ENCODE measurements at regions not wholly inside any gene's neighbourhood (a gene's known extent, or its start where the extent isn't known, plus 50 kb on each side); places are given as distances from the start of the nearest gene placed in this dataset.

DNA sequence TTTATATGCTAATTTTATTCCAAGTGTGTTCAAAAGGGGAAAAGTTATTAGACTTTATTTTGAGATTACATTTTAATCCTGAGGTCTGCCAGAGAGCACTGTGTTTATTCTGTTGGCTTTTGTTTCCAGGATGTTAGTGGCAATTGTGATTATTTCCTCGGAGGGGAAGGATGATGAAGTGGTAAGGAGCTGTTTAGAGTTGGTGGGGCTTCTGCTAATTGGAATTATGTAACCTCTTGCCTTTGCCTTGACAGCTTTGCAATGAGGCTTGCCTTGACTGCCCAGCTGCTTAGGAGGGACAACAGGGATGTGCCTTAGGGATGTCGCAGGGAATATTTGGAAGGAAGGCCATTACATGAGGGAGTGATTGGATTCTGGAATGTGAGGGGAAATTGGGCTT lies 89.7 kb upstream of the E2F8 start (continued):
- no peak for TF ChIP-seq RARB (CRISPR knock-in tag; IDR thresholded peaks at IDR 0.05)
- no peak for TF ChIP-seq GLIS3 (CRISPR knock-in tag; IDR thresholded peaks at IDR 0.05)
- no peak for TF ChIP-seq ZNF70 (CRISPR knock-in tag; IDR thresholded peaks at IDR 0.05)
- TF ChIP-seq, protein P1, sequence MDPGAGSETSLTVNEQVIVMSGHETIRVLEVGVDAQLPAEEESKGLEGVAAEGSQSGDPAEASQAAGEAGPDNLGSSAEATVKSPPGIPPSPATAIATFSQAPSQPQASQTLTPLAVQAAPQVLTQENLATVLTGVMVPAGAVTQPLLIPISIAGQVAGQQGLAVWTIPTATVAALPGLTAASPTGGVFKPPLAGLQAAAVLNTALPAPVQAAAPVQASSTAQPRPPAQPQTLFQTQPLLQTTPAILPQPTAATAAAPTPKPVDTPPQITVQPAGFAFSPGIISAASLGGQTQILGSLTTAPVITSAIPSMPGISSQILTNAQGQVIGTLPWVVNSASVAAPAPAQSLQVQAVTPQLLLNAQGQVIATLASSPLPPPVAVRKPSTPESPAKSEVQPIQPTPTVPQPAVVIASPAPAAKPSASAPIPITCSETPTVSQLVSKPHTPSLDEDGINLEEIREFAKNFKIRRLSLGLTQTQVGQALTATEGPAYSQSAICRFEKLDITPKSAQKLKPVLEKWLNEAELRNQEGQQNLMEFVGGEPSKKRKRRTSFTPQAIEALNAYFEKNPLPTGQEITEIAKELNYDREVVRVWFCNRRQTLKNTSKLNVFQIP (CRISPR knock-in tag; IDR thresholded peaks at IDR 0.05; ENCODE audit: borderline replicate concordance, low read depth): no peak
- TF ChIP-seq CSDC2 (CRISPR knock-in tag; IDR thresholded peaks at IDR 0.05): no peak
- no peak for TF ChIP-seq ZFP30 (CRISPR knock-in tag; IDR thresholded peaks at IDR 0.05)
- TF ChIP-seq TOX (CRISPR knock-in tag; IDR thresholded peaks at IDR 0.05; ENCODE audit: borderline replicate concordance): no peak

DNA sequence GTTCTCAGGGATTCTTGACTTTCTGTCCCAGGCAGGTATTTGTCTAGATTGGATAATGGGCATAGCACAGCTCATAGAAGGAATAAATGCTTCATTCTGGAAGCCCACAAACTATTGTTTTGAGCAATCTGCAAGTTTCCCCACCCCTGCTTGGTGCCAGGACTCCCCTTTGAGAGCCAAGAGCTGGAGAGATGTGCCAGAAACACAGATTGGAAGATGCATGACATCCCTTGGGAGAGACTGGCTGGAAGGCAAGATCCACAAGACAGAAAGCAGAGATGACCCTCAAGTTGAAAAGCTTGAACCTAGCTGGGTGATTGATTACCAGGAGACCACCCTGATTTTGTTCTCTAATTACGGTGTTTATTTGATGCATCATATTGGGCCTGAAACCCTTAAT lies 89.2 kb upstream of the E2F8 start:
- TF ChIP-seq ARNTL (CRISPR knock-in tag; IDR thresholded peaks at IDR 0.05; ENCODE audit: borderline replicate concordance, low read depth) (no peak), ZFP3 (CRISPR knock-in tag; IDR thresholded peaks at IDR 0.05) (no peak), ZC3H10 (CRISPR knock-in tag; IDR thresholded peaks at IDR 0.05) (no peak), ISL1 (CRISPR knock-in tag; IDR thresholded peaks at IDR 0.05) (no peak), RARB (CRISPR knock-in tag; IDR thresholded peaks at IDR 0.05) (no peak), CSDC2 (CRISPR knock-in tag; IDR thresholded peaks at IDR 0.05) (no peak), SNAI2 (CRISPR knock-in tag; IDR thresholded peaks at IDR 0.05) (no peak), BACH2 (CRISPR knock-in tag; IDR thresholded peaks at IDR 0.05; ENCODE audit: borderline replicate concordance) (no peak), PPARA (CRISPR knock-in tag; IDR thresholded peaks at IDR 0.05; ENCODE audit: borderline replicate concordance) (no peak), ZNF565 (CRISPR knock-in tag; conservative IDR thresholded peaks at IDR 0.05; ENCODE audit: low read depth) (no peak), OSR1 (CRISPR knock-in tag; IDR thresholded peaks at IDR 0.05) (no peak), ZNF8 (CRISPR knock-in tag; IDR thresholded peaks at IDR 0.05) (no peak)
- TF ChIP-seq, protein P2, sequence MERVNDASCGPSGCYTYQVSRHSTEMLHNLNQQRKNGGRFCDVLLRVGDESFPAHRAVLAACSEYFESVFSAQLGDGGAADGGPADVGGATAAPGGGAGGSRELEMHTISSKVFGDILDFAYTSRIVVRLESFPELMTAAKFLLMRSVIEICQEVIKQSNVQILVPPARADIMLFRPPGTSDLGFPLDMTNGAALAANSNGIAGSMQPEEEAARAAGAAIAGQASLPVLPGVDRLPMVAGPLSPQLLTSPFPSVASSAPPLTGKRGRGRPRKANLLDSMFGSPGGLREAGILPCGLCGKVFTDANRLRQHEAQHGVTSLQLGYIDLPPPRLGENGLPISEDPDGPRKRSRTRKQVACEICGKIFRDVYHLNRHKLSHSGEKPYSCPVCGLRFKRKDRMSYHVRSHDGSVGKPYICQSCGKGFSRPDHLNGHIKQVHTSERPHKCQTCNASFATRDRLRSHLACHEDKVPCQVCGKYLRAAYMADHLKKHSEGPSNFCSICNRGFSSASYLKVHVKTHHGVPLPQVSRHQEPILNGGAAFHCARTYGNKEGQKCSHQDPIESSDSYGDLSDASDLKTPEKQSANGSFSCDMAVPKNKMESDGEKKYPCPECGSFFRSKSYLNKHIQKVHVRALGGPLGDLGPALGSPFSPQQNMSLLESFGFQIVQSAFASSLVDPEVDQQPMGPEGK (CRISPR knock-in tag; IDR thresholded peaks at IDR 0.05; ENCODE audit: borderline replicate concordance): no peak
- TF ChIP-seq, protein P1 (CRISPR knock-in tag; IDR thresholded peaks at IDR 0.05; ENCODE audit: borderline replicate concordance, low read depth): no peak
- TF ChIP-seq, protein P3, sequence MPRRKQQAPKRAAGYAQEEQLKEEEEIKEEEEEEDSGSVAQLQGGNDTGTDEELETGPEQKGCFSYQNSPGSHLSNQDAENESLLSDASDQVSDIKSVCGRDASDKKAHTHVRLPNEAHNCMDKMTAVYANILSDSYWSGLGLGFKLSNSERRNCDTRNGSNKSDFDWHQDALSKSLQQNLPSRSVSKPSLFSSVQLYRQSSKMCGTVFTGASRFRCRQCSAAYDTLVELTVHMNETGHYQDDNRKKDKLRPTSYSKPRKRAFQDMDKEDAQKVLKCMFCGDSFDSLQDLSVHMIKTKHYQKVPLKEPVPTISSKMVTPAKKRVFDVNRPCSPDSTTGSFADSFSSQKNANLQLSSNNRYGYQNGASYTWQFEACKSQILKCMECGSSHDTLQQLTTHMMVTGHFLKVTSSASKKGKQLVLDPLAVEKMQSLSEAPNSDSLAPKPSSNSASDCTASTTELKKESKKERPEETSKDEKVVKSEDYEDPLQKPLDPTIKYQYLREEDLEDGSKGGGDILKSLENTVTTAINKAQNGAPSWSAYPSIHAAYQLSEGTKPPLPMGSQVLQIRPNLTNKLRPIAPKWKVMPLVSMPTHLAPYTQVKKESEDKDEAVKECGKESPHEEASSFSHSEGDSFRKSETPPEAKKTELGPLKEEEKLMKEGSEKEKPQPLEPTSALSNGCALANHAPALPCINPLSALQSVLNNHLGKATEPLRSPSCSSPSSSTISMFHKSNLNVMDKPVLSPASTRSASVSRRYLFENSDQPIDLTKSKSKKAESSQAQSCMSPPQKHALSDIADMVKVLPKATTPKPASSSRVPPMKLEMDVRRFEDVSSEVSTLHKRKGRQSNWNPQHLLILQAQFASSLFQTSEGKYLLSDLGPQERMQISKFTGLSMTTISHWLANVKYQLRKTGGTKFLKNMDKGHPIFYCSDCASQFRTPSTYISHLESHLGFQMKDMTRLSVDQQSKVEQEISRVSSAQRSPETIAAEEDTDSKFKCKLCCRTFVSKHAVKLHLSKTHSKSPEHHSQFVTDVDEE (CRISPR knock-in tag; IDR thresholded peaks at IDR 0.05): no peak
- no peak for ATAC-seq

DNA sequence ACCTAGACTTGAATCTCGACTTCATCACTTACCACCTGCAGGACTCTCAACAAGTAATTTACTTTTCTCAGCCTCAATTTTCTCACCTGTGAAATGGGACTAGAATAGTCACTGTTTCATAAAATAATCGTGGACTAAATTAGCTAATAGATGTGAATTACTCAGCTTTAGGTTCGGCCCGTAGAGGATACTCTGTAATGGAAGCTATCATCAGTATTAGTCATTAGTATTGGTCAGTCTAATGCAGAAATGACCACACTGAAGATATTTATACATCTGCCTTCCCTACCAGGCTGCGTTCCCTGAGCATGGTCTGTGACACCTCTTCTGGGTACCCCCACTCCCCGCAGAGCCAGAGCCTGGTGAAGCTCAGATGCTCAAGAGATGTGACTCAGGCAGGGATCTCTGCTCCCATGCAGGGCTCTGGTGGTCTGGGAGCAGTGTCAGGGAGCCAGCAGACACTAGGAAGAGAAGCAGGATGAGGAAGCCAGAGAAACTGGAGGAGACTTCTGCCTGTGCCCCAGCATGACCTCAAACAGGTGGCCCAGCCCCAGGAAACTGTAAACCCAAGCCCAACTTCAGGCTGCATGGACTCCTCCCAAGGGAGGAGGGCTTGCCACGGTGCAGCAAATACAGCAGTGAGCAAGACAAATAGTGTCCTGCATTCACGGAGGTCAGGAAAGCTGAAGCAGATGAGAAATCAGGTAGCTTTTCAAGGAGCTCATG lies 88.0 kb upstream of the E2F8 start:
- TF ChIP-seq, protein P4, sequence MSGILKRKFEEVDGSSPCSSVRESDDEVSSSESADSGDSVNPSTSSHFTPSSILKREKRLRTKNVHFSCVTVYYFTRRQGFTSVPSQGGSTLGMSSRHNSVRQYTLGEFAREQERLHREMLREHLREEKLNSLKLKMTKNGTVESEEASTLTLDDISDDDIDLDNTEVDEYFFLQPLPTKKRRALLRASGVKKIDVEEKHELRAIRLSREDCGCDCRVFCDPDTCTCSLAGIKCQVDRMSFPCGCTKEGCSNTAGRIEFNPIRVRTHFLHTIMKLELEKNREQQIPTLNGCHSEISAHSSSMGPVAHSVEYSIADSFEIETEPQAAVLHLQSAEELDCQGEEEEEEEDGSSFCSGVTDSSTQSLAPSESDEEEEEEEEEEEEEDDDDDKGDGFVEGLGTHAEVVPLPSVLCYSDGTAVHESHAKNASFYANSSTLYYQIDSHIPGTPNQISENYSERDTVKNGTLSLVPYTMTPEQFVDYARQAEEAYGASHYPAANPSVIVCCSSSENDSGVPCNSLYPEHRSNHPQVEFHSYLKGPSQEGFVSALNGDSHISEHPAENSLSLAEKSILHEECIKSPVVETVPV (CRISPR knock-in tag; IDR thresholded peaks at IDR 0.05): no peak
- no peak for TF ChIP-seq RARB (CRISPR knock-in tag; IDR thresholded peaks at IDR 0.05)
- TF ChIP-seq SNAI2 (CRISPR knock-in tag; IDR thresholded peaks at IDR 0.05): no peak
- TF ChIP-seq ESRRG (CRISPR knock-in tag; IDR thresholded peaks at IDR 0.05): no peak
- TF ChIP-seq ZC3H10 (CRISPR knock-in tag; IDR thresholded peaks at IDR 0.05): no peak
- TF ChIP-seq TCF4 (CRISPR knock-in tag; IDR thresholded peaks at IDR 0.05; ENCODE audit: borderline replicate concordance): no peak
- TF ChIP-seq, protein P2 (CRISPR knock-in tag; IDR thresholded peaks at IDR 0.05; ENCODE audit: borderline replicate concordance): no peak
- TF ChIP-seq ZNF8 (CRISPR knock-in tag; IDR thresholded peaks at IDR 0.05): no peak
- ATAC-seq: no peak
